ENCODE measurements at regions not wholly inside any gene's neighbourhood (a gene's known extent, or its start where the extent isn't known, plus 50 kb on each side); places are given as distances from the start of the nearest gene placed in this dataset.

GRCh38 chr10:33676606-33677339, 342.3 kb upstream of the NRP1 start:
- TF ChIP-seq CTCF (IDR thresholded peaks at IDR 0.05) (no peak), EP300 (IDR thresholded peaks at IDR 0.05) (no peak)

All from sigmoid colon (tissue), 4 donors.